ENCODE measurements at regions not wholly inside any gene's neighbourhood (a gene's known extent, or its start where the extent isn't known, plus 50 kb on each side); places are given as distances from the start of the nearest gene placed in this dataset.
"Not testable (repeated sequence)": the region's sequence is repeated elsewhere in the genome, so short reads cannot be mapped to it uniquely, and the experiment has no call there.

DNA sequence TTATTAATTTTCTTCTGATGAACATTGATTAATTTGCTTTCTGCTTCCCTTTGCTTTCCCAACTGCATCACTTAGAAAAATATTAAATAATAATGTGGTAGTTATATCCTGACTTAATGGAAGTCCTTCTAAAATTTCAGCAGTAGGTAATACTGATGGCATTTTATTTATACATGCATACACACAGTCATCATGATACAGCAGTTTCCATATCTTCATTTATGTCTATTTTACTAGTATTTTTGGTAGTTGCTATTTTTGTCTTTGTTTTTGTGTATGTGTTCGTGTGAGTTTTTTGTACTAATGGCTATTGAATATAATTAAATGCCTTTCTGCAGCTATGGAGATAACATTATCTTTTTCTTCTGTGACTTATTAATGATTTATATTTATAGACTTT is 484.7 kb upstream of the CNTN5 start:
- H3K9me3 ChIP-seq, result no peaks in the 10 kb centered on the region
- no peaks in the 10 kb centered on the region for H3K79me2 ChIP-seq (ENCODE audit: insufficient read depth)
- WGBS (ENCODE audit: low lambda C conversion rate), result 6% methylated on average over 1 of the region's 1 CpG
- ChIA-PET CTCF (no interaction called here), POLR2A (no interaction called here)
- no peaks in the 10 kb centered on the region for H3K27me3 ChIP-seq (ENCODE audit: insufficient read depth)
- TF ChIP-seq, protein P1, sequence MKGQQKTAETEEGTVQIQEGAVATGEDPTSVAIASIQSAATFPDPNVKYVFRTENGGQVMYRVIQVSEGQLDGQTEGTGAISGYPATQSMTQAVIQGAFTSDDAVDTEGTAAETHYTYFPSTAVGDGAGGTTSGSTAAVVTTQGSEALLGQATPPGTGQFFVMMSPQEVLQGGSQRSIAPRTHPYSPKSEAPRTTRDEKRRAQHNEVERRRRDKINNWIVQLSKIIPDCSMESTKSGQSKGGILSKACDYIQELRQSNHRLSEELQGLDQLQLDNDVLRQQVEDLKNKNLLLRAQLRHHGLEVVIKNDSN (IDR thresholded peaks at IDR 0.05; ENCODE audit: borderline replicate concordance, low read depth), result no peak
- TF ChIP-seq TEAD4 (IDR thresholded peaks at IDR 0.05; ENCODE audit: borderline replicate concordance, insufficient read depth), result no peak
- TF ChIP-seq PBX3 (IDR thresholded peaks at IDR 0.05), result no peak
- TF ChIP-seq USF2 (IDR thresholded peaks at IDR 0.05; ENCODE audit: borderline replicate concordance, low read depth, low read length), result no peak
- no peak for TF ChIP-seq POLR2AphosphoS5 (IDR thresholded peaks at IDR 0.05; ENCODE audit: low read depth, low read length)
- no peak for TF ChIP-seq FOXJ3 (CRISPR knock-in tag; IDR thresholded peaks at IDR 0.05)
- no peak for TF ChIP-seq ELF1 (IDR thresholded peaks at IDR 0.05)
- no peak for TF ChIP-seq TCF12 (IDR thresholded peaks at IDR 0.05)
- TF ChIP-seq CTCF (IDR thresholded peaks at IDR 0.05), result no peak
- no peak for TF ChIP-seq RXRA (IDR thresholded peaks at IDR 0.05; ENCODE audit: borderline replicate concordance, low read depth)
- no peak for TF ChIP-seq SMC3 (IDR thresholded peaks at IDR 0.05; ENCODE audit: low read depth, low read length)
- no peaks in the 10 kb centered on the region for H4K20me1 ChIP-seq (ENCODE audit: insufficient read depth)
- no peak overlapping the region for H2AFZ ChIP-seq (ENCODE audit: low read depth)
- no peaks in the 10 kb centered on the region for H3K9me2 ChIP-seq
- no peak overlapping the region for H3K9ac ChIP-seq
- no peak overlapping the region for H3K4me2 ChIP-seq
- H3K4me3 ChIP-seq (ENCODE audit: low read depth in 2 of 2, low read length in 1 of 2), result no peak overlapping the region
- no peaks in the 10 kb centered on the region for H3F3A ChIP-seq (replicated peaks; ENCODE audit: insufficient read depth)
- H3K36me3 ChIP-seq (replicated peaks in 1 of 2; ENCODE audit: control insufficient read depth in 1 of 2, insufficient read depth in 2 of 2, low read length in 1 of 2), result no peaks in the 10 kb centered on the region
- DNase-seq, result no peak
- no peak overlapping the region for H3K27ac ChIP-seq (ENCODE audit: low read depth in 2 of 2, low read length in 1 of 2)
- no peaks in the 10 kb centered on the region for H3K4me1 ChIP-seq (ENCODE audit: control insufficient read depth in 1 of 2, insufficient read depth in 2 of 2, low read depth in 1 of 2, low read length in 1 of 2)

GRCh38 chr11:98538358-98538757 is 482.4 kb upstream of the CNTN5 start:
- H3K4me2 ChIP-seq; H4K20me1 ChIP-seq (ENCODE audit: insufficient read depth); H3F3A ChIP-seq (replicated peaks; ENCODE audit: insufficient read depth); POLR2A ChIA-PET; CTCF ChIA-PET; DNase-seq; H2AFZ ChIP-seq (ENCODE audit: low read depth); H3K9ac ChIP-seq; H3K27me3 ChIP-seq (ENCODE audit: insufficient read depth); H3K36me3 ChIP-seq (replicated peaks in 1 of 2; ENCODE audit: control insufficient read depth in 1 of 2, insufficient read depth in 2 of 2, low read length in 1 of 2); H3K9me2 ChIP-seq; H3K4me3 ChIP-seq (ENCODE audit: low read depth in 2 of 2, low read length in 1 of 2); H3K4me1 ChIP-seq (ENCODE audit: control insufficient read depth in 1 of 2, insufficient read depth in 2 of 2, low read depth in 1 of 2, low read length in 1 of 2); H3K9me3 ChIP-seq; H3K79me2 ChIP-seq (ENCODE audit: insufficient read depth); H3K27ac ChIP-seq (ENCODE audit: low read depth in 2 of 2, low read length in 1 of 2): not testable (repeated sequence)
- 37% methylated on average over 7 of the region's 7 CpGs for WGBS (ENCODE audit: low lambda C conversion rate)

Data from SK-N-SH (cell line).